CD1c-positive myeloid dendritic cell (primary cell): ENCODE measurements at regions not wholly inside any gene's neighbourhood (a gene's known extent, or its start where the extent isn't known, plus 50 kb on each side); places are given as distances from the start of the nearest gene placed in this dataset.

Source experiments
- DNase-seq: peaks from one replicate; pipeline ENCODE4 v3.0.0-alpha.2; 2016; ENCODE audit errors: extremely low spot score

DNA sequence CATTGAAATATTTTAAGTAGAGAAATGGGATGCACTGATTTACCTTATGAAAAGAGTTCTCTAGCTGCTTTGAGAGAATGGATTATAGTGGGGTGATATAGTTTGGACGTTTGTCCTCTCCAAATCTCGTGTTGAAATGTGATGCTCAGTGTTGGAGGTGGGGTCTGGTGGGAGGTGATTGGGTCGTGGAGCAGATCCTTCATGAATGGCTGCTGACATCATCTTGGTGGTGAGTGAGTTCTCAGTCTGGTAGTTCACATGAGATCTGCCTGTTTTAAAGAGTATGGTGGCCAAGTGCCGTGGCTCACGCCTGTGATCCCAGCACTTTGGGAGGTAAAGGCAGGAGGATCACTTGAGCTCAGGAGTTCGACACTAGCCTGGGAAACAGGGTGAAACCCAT, 58.7 kb upstream of the SH3RF3 start:
- DNase-seq = no peak

GRCh38 chr2:109069331-109070194, 59.4 kb upstream of the SH3RF3 start:
- no peak for DNase-seq

- no peak for DNase-seq
Observed at GRCh38 chr2:109068811-109069210, 60.2 kb upstream of the SH3RF3 start.

DNA sequence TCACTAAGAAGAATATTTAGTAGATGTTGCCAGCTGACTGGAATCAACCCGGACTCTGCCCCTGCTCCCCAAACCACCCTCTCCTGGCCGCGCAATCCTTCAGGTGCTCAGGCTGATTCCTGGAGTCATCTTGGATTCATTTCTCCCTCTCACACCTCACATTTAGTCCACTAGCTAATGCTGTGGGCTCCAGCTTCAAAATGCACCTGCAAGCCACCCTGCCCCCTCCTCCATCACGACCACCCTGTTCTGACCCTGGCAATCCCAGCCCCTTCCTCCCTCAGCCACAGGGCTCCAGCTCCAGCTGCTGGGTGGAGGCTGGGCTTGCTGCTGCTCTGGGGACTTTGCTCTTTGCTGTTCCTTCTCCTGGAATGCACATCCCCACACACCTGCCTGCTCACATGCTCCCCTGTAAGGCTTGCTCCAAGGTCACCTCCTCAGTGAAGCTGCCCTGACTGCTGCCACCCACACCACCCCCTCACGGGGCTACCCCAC, 61.3 kb upstream of the SH3RF3 start:
- DNase-seq = no peak

GRCh38 chr2:109066917-109067597, 61.9 kb upstream of the SH3RF3 start:
- DNase-seq = no peak

DNA sequence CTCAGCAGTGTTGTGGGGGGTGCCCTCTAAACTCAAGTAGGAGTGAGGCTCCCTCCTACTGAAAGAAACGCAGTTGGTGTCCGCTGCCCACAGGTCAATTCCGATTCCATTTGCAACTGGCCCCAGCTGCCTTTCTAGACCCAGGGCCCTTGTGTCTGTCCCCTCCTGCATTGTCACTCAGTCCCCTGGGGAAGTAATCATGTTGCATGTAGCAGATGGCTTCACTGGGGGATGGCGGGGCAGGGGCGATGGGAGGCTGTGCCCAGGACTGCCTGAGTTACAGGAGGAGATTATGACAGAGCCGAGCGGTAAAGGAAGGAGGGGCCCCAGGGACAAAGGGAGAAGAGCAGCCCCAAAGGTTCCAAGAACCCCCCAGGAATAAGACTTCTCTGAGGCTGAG, 62.5 kb upstream of the SH3RF3 start:
- DNase-seq = no peak

GRCh38 chr2:109065391-109065734, 63.6 kb upstream of the SH3RF3 start:
- DNase-seq = no peak

DNA sequence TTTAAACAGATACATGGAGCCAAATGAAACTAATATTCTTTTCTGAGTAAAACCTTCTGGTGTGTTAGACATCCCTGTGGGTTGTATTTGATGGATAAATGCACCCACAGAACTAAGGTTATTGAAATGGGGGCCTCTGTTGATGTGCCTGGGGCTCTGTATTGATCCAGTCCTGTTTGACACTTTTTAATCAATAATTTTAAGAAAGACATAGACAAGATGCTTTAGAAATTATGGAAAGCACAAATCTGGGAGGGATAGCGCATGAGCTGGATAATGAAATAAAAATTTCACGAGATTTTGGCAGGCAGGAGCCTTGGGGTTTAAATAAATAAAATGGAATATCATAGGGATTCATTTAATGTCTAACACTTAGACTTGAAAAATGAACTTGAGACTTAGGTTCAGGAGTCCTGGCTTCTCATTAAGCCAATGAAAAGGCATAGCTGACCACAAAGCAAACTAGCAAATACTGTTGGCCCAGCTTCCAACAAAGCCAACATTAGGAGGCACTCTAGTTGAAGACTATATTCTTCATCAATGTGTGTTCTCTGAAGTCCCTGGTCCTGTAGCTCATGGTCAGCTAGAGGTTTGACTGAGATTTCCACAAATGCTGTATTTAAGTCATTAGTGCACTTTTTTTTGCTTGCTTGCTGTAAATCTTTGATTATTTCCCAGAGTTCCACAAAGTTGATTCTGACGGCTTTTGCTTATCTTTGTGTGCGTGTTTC, 64.2 kb upstream of the SH3RF3 start:
- no peak for DNase-seq

GRCh38 chr2:109062859-109063700, 65.9 kb upstream of the SH3RF3 start:
- no peak for DNase-seq

DNA sequence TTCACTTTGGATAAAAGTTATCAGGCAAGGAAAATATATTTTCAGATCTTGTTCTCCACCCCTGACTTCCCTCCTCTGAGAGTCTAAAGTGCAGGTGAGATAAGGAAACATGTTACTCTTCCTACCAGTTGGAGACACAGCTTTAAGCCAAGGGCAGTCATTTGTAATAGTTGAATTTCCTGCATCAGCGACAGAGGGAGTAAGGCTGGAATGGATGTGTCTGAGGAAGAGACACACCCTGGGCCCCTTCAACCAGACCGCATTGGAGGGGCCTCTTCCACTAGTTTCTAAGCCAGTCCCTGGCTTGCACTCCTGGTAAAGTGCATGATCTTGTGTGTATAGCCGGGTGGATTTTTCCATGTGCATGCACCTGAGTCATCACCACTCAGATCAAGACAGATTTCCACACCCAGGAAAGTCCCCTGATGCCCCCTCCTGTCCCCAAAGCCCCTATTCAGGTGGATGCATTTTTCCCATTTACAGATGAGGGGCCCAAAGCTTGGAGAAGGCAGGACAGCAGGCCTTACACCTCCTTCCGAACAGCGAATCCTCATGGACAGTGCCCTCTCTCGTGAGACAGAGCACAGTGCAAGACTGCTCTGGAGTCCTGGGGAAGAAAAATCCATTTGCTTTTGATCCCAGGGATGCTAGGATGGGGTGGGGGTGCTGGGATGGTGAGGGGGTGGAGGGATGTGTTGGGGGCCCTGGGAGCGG, 66.7 kb upstream of the SH3RF3 start:
- no peak for DNase-seq

DNA sequence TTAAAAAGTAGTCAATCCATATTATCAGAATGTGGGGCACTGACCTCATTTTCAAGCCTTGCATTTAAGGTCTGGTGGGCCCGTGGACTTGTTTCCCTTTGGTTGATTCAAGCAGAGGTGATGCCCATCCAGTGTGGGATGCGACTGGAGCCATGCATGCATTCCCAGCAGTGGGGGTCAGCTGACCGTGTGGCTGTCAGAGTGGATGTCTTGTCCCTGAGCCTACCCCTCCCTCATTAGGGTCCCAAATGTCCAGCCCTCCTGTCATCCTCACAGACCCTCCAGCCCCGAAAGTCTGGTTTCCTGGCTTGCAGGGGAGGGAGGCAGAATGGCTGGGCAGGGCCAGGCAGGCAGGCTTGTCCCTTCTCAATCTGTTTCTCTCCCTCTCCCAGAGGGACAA, 67.3 kb upstream of the SH3RF3 start:
- no peak for DNase-seq

GRCh38 chr2:109060496-109060895, 68.5 kb upstream of the SH3RF3 start:
- no peak for DNase-seq

DNA sequence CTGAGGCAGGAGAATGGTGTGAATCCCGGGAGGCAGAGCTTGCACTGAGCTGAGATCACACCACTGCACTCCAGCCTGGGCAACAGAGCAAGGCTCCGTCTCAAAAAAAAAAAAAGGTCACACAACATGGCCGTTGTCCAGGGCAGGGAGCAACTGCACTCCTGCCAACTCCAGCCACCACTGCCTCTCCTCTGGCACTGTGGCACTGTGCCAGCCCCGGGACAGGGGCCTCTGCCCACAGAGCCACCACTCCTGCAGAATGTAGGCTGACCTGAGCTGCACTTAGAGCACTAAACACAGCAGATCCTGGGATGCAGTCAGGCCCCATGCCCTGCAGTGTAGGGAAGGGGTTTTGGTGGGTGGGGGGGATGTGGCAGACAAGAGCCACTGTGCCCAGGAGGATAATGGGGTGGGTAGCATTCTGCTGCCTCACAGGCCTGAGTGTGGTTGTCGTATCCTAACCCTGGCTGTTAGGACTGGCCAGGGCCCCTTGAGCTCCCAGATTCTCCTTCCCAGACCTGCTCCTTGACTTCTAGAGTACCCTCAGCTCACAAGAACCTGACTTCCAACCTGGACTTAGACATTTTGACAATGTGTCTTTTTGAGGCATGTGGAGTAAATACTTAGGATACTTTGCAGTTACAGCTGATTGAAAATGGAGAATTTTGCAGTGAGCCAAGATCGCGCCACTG, 69.4 kb upstream of the SH3RF3 start:
- no peak for DNase-seq

GRCh38 chr2:109058802-109059201, 69.8 kb upstream of the EDAR start:
- DNase-seq = no peak

DNA sequence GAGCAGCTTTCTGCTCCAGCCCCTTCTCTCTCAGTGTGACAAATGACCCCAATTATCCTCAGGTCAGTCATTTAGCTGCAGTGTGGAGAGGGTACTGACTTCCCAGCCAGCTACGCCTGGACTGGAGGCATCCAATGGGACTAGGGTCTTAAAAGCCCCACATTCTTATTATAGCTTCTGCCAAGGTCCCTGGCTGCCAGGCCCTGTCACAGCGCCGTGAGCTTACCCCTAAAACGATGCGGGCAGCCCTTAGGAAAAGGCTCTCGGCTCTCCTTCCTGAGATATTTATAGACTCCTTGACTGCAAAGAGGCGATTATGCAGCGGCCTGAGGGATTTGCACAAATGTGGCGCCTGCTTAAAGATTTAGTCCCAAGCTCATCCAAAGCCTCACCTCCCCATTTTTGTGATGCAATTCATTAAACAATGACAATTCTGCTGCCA, 69.2 kb upstream of the EDAR start:
- no peak for DNase-seq

GRCh38 chr2:109057686-109058085, 68.7 kb upstream of the EDAR start:
- no peak for DNase-seq

- no peak for DNase-seq
Observed at GRCh38 chr2:109055435-109055834, 66.4 kb upstream of the EDAR start.

DNA sequence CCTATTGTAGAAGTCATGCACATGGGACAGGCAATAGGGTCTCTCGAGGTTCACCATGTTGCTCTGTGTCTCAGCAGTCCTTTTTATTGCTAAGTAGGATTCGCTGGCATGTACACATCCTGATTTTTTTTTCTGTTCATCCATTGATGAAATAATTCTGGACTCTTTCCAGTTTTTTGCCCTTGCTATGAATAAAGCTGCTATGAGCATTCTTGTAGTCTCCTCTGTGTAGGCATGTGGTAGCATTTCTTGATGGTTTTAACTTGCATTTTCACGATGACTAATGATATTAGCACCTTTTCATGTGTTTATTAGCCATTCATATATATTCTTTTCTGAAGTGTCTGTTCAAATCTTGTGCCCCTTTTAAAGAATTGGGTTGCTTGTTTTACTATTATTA, 65.8 kb upstream of the EDAR start:
- no peak for DNase-seq

- no peak for DNase-seq
Observed at GRCh38 chr2:109053716-109054115, 64.7 kb upstream of the EDAR start.

DNA sequence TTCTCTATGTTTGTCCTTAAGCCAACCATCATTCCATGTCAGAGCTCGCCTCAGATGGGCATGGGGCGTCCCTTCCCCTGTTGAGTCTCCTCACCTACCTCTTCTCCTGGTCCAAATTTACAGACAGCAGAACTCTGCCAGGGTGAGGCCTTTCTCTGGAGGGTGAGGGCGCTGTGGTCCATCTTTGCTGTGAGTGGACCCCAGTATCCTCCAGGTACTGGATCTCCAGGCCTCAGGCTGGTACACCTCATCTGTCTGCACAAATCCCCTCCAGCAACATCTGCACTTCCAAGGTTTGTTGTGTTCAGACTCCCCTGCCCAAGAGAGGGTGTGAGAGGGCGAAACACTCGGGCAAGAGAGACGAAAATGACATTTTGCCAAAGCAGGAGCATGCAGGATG, 63.9 kb upstream of the EDAR start:
- no peak for DNase-seq
